HFFc6 (cell line): ENCODE measurements at regions not wholly inside any gene's neighbourhood (a gene's known extent, or its start where the extent isn't known, plus 50 kb on each side); places are given as distances from the start of the nearest gene placed in this dataset.
A peak's percentile ranks its signal among the peaks of the same experiment; 100 is the strongest.
"Not testable (repeated sequence)": the region's sequence is repeated elsewhere in the genome, so short reads cannot be mapped to it uniquely, and the experiment has no call there.

Source experiments
- DNase-seq: peaks from one replicate; pipeline ENCODE4 v3.0.0-alpha.2; 2018
- H3K27ac Mint-ChIP-seq: 2 replicates; pipeline ENCODE4 v1.8.0; 2020; ENCODE audit warnings: mild to moderate bottlenecking, mixed read lengths
- H3K27me3 Mint-ChIP-seq: 2 replicates; pipeline ENCODE4 v1.8.0; 2021; ENCODE audit warnings: mild to moderate bottlenecking, moderate library complexity, mixed read lengths; ENCODE audit not compliant: insufficient read depth
- H3K36me3 Mint-ChIP-seq: 2 replicates; pipeline ENCODE4 v1.8.0; 2021; ENCODE audit warnings: low read depth, mixed read lengths
- H3K4me1 Mint-ChIP-seq: 2 replicates; pipeline ENCODE4 v1.8.0; 2020; ENCODE audit warnings: low read depth, mixed read lengths
- H3K4me3 Mint-ChIP-seq: 2 replicates; pipeline ENCODE4 v1.8.0; 2020; ENCODE audit warnings: mild to moderate bottlenecking, moderate library complexity, mixed read lengths
- H3K9me3 Mint-ChIP-seq: 2 replicates; pipeline ENCODE4 v1.8.0; 2020; ENCODE audit warnings: mild to moderate bottlenecking, mixed read lengths
- CTCF ChIP-seq: fragments of 200-600 bp; sonication (generic); IDR thresholded peaks from 2 replicates; pipeline ENCODE4 v1.5.0; 2021; ENCODE audit warnings: antibody characterized with exemption, mild to moderate bottlenecking

- no peaks in the 10 kb centered on the region; the same call in 1 of the 2 replicates for H3K27me3 Mint-ChIP-seq
- no peak overlapping the region for H3K4me3 Mint-ChIP-seq
- no peaks in the 10 kb centered on the region for H3K4me1 Mint-ChIP-seq
- TF ChIP-seq CTCF, result no peak
- H3K9me3 Mint-ChIP-seq, result peaks cover 8% of the 10 kb centered on the region
- no peaks in the 10 kb centered on the region for H3K36me3 Mint-ChIP-seq
- H3K27ac Mint-ChIP-seq, result no peak overlapping the region
- peak; percentile 1 for DNase-seq
Measured at GRCh38 chr4:23945451-23946017, 55.7 kb upstream of the PPARGC1A start.

GRCh38 chr4:23944556-23944955 is 54.7 kb upstream of the PPARGC1A start:
- H3K9me3 Mint-ChIP-seq, H3K27me3 Mint-ChIP-seq, H3K4me3 Mint-ChIP-seq, DNase-seq, H3K27ac Mint-ChIP-seq, H3K4me1 Mint-ChIP-seq, H3K36me3 Mint-ChIP-seq: not testable (repeated sequence)

- no peak overlapping the region for H3K4me3 Mint-ChIP-seq
- H3K4me1 Mint-ChIP-seq, result no peaks in the 10 kb centered on the region
- no peaks in the 10 kb centered on the region; the same call in 1 of the 2 replicates for H3K27me3 Mint-ChIP-seq
- peaks cover 8% of the 10 kb centered on the region for H3K9me3 Mint-ChIP-seq
- no peak for TF ChIP-seq CTCF
- no peak overlapping the region for H3K27ac Mint-ChIP-seq
- H3K36me3 Mint-ChIP-seq, result no peaks in the 10 kb centered on the region
- no peak for DNase-seq
Measured at GRCh38 chr4:23943478-23943877, 53.6 kb upstream of the PPARGC1A start.

GRCh38 chr4:23942471-23942870 is 52.6 kb upstream of the PPARGC1A start:
- TF ChIP-seq CTCF, result no peak
- H3K27ac Mint-ChIP-seq, result no peak overlapping the region
- no peaks in the 10 kb centered on the region; the same call in 1 of the 2 replicates for H3K27me3 Mint-ChIP-seq
- H3K4me3 Mint-ChIP-seq, result no peak overlapping the region
- H3K4me1 Mint-ChIP-seq, result no peaks in the 10 kb centered on the region
- H3K9me3 Mint-ChIP-seq, result peaks cover 12% of the 10 kb centered on the region
- DNase-seq, result no peak
- no peaks in the 10 kb centered on the region for H3K36me3 Mint-ChIP-seq
